ENCODE measurements at regions not wholly inside any gene's neighbourhood (a gene's known extent, or its start where the extent isn't known, plus 50 kb on each side); places are given as distances from the start of the nearest gene placed in this dataset.

GRCh38 chr1:38671221-38671620 lies 188.4 kb downstream of the RRAGC start:
- TF ChIP-seq REST (IDR thresholded peaks at IDR 0.05; ENCODE audit: insufficient read depth in 1 of 2, low read depth in 2 of 2, low read length in 2 of 2) (no peak), TAF1 (IDR thresholded peaks at IDR 0.05; ENCODE audit: borderline replicate concordance, insufficient read depth, low read length) (no peak), FOXP2 (optimal IDR thresholded peaks at IDR 0.05; ENCODE audit: borderline replicate concordance, extremely low read depth, extremely low read length, insufficient read depth) (no peak), SIN3A (IDR thresholded peaks at IDR 0.05; ENCODE audit: borderline replicate concordance, insufficient read depth, low read length) (no peak), POLR2AphosphoS5 (IDR thresholded peaks at IDR 0.05; ENCODE audit: low read depth, low read length) (no peak)

GRCh38 chr1:38670544-38671122 lies 188.9 kb downstream of the RRAGC start:
- no peak for TF ChIP-seq FOXP2 (optimal IDR thresholded peaks at IDR 0.05; ENCODE audit: borderline replicate concordance, extremely low read depth, extremely low read length, insufficient read depth)

- TF ChIP-seq SIN3A (IDR thresholded peaks at IDR 0.05; ENCODE audit: borderline replicate concordance, insufficient read depth, low read length): no peak
- no peak for TF ChIP-seq POLR2AphosphoS5 (IDR thresholded peaks at IDR 0.05; ENCODE audit: low read depth, low read length)
- no peak for TF ChIP-seq FOXP2 (optimal IDR thresholded peaks at IDR 0.05; ENCODE audit: borderline replicate concordance, extremely low read depth, extremely low read length, insufficient read depth)
- no peak for TF ChIP-seq REST (IDR thresholded peaks at IDR 0.05; ENCODE audit: insufficient read depth in 1 of 2, low read depth in 2 of 2, low read length in 2 of 2)
- TF ChIP-seq TAF1 (IDR thresholded peaks at IDR 0.05; ENCODE audit: borderline replicate concordance, insufficient read depth, low read length): no peak
Measured at GRCh38 chr1:38667626-38668025, 191.9 kb downstream of the RRAGC start.

- TF ChIP-seq FOXP2 (optimal IDR thresholded peaks at IDR 0.05; ENCODE audit: borderline replicate concordance, extremely low read depth, extremely low read length, insufficient read depth) (no peak), TAF1 (IDR thresholded peaks at IDR 0.05; ENCODE audit: borderline replicate concordance, insufficient read depth, low read length) (no peak), POLR2AphosphoS5 (IDR thresholded peaks at IDR 0.05; ENCODE audit: low read depth, low read length) (no peak), SIN3A (IDR thresholded peaks at IDR 0.05; ENCODE audit: borderline replicate concordance, insufficient read depth, low read length) (no peak), REST (IDR thresholded peaks at IDR 0.05; ENCODE audit: insufficient read depth in 1 of 2, low read depth in 2 of 2, low read length in 2 of 2) (no peak)
Measured at GRCh38 chr1:38662126-38662525, 197.4 kb downstream of the RRAGC start.

GRCh38 chr1:38658883-38659282 lies 200.7 kb downstream of the RRAGC start:
- TF ChIP-seq POLR2AphosphoS5 (IDR thresholded peaks at IDR 0.05; ENCODE audit: low read depth, low read length): no peak
- no peak for TF ChIP-seq FOXP2 (optimal IDR thresholded peaks at IDR 0.05; ENCODE audit: borderline replicate concordance, extremely low read depth, extremely low read length, insufficient read depth)
- no peak for TF ChIP-seq TAF1 (IDR thresholded peaks at IDR 0.05; ENCODE audit: borderline replicate concordance, insufficient read depth, low read length)
- TF ChIP-seq SIN3A (IDR thresholded peaks at IDR 0.05; ENCODE audit: borderline replicate concordance, insufficient read depth, low read length): no peak
- TF ChIP-seq REST (IDR thresholded peaks at IDR 0.05; ENCODE audit: insufficient read depth in 1 of 2, low read depth in 2 of 2, low read length in 2 of 2): no peak

Measured in PFSK-1 (cell line).